MM.1S (cell line): ENCODE measurements at regions not wholly inside any gene's neighbourhood (a gene's known extent, or its start where the extent isn't known, plus 50 kb on each side); places are given as distances from the start of the nearest gene placed in this dataset.

Source experiments
- DNase-seq: peaks from one replicate; pipeline ENCODE4 v3.0.0-alpha.2; 2015
- H2AFZ ChIP-seq: fragments of 300-600 bp; sonication (generic); 2 replicates; pipeline ENCODE4 v1.6.0; 2016; ENCODE audit warnings: antibody characterized with exemption, low read length
- H3F3A ChIP-seq: fragments of 300-600 bp; sonication (generic); 2 replicates; pipeline ENCODE4 v1.6.1; 2016; ENCODE audit warnings: mild to moderate bottlenecking, antibody characterized with exemption, low read length, moderate library complexity, mixed read lengths; ENCODE audit not compliant: insufficient read depth
- H3K27ac ChIP-seq: fragments of 300-600 bp; sonication (generic); 2 replicates; pipeline ENCODE4 v1.5.1; 2016; ENCODE audit warnings: mild to moderate bottlenecking, low read length
- H3K27me3 ChIP-seq: fragments of 300-600 bp; sonication (generic); replicated peaks from 2 replicates; pipeline ENCODE4 v1.6.0; 2016; ENCODE audit warnings: low read length; ENCODE audit not compliant: insufficient read depth
- H3K36me3 ChIP-seq: fragments of 300-600 bp; sonication (generic); replicated peaks from 2 replicates; pipeline ENCODE4 v1.6.1; 2016; ENCODE audit warnings: mild to moderate bottlenecking, low read length, mixed read lengths; ENCODE audit not compliant: insufficient read depth
- H3K4me1 ChIP-seq: fragments of 300-600 bp; sonication (generic); 2 replicates; pipeline ENCODE4 v1.6.1; 2016; ENCODE audit warnings: low read length, mixed read lengths
- H3K4me2 ChIP-seq: fragments of 300-600 bp; sonication (generic); 2 replicates; pipeline ENCODE4 v1.6.0; 2016; ENCODE audit warnings: low read depth, low read length
- H3K4me3 ChIP-seq: fragments of 300-600 bp; sonication (generic); 2 replicates; pipeline ENCODE4 v1.5.1; 2016; ENCODE audit warnings: low read length, mixed read lengths
- H3K79me2 ChIP-seq: fragments of 300-600 bp; sonication (generic); 2 replicates; pipeline ENCODE4 v1.6.1; 2016; ENCODE audit warnings: mixed run types, low read length, mixed read lengths
- H3K9ac ChIP-seq: fragments of 300-600 bp; sonication (generic); 2 replicates; pipeline ENCODE4 v1.6.1; 2016; ENCODE audit warnings: low read length, mixed read lengths
- H3K9me2 ChIP-seq: fragments of 300-600 bp; sonication (generic); replicated peaks from 2 replicates; pipeline ENCODE4 v1.6.1; 2016; ENCODE audit warnings: mild to moderate bottlenecking, low read length, mixed read lengths; ENCODE audit not compliant: insufficient read depth
- H3K9me3 ChIP-seq: fragments of 300-600 bp; sonication (generic); replicated peaks from 2 replicates; pipeline ENCODE4 v1.6.1; 2016; ENCODE audit warnings: mild to moderate bottlenecking, low read length, mixed read lengths; ENCODE audit not compliant: insufficient read depth
- H4K20me1 ChIP-seq: fragments of 300-600 bp; sonication (generic); 2 replicates; pipeline ENCODE4 v1.6.1; 2016; ENCODE audit warnings: mild to moderate bottlenecking, low read length, moderate library complexity, mixed read lengths; ENCODE audit not compliant: insufficient read depth
- EZH2 ChIP-seq: fragments of 300-600 bp; sonication (generic); optimal IDR thresholded peaks from 2 replicates; pipeline ENCODE3; 2017; ENCODE audit warnings: low read depth, mild to moderate bottlenecking, antibody characterized with exemption, low read length, mixed read lengths
- EZH2phosphoT487 ChIP-seq: fragments of 300-600 bp; sonication (generic); IDR thresholded peaks from 2 replicates; pipeline ENCODE4 v1.6.1; 2018; ENCODE audit warnings: antibody characterized with exemption, low read length
- TF ChIP-seq, protein P1 (sequence below): fragments of 300-600 bp; sonication (generic); IDR thresholded peaks from 2 replicates; pipeline ENCODE4 v1.5.1; 2016; ENCODE audit warnings: antibody characterized with exemption, low read length, mixed read lengths

DNA sequence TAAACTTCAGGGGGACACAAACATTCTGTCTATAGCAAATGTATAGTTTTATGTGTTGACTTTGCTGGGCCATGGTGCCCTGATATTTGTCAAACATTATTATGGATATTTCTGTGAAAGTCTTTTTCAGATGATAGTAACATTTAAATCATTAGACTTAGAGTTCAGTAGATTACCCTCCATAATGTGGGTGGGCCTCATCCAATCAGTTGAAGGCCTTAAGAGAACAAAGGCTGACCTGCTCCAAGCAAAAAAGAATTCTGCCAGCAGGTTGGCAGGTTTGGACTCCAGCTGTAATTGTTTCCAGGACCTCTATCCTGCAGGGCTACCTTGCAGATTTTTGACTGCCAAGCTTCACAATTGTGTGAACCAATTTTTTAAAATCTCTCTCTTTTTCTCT is 1250.9 kb downstream of the ROBO1 start:
- H3K36me3 ChIP-seq = no peaks in the 10 kb centered on the region
- no peak for DNase-seq
- H3K4me2 ChIP-seq = no peak overlapping the region
- H3F3A ChIP-seq = no peaks in the 10 kb centered on the region
- no peaks in the 10 kb centered on the region for H3K9me2 ChIP-seq
- H4K20me1 ChIP-seq = no peaks in the 10 kb centered on the region
- H3K27ac ChIP-seq = no peak overlapping the region
- H2AFZ ChIP-seq = no peak overlapping the region
- H3K4me1 ChIP-seq = no peaks in the 10 kb centered on the region
- no peaks in the 10 kb centered on the region for H3K27me3 ChIP-seq
- TF ChIP-seq, protein P1, sequence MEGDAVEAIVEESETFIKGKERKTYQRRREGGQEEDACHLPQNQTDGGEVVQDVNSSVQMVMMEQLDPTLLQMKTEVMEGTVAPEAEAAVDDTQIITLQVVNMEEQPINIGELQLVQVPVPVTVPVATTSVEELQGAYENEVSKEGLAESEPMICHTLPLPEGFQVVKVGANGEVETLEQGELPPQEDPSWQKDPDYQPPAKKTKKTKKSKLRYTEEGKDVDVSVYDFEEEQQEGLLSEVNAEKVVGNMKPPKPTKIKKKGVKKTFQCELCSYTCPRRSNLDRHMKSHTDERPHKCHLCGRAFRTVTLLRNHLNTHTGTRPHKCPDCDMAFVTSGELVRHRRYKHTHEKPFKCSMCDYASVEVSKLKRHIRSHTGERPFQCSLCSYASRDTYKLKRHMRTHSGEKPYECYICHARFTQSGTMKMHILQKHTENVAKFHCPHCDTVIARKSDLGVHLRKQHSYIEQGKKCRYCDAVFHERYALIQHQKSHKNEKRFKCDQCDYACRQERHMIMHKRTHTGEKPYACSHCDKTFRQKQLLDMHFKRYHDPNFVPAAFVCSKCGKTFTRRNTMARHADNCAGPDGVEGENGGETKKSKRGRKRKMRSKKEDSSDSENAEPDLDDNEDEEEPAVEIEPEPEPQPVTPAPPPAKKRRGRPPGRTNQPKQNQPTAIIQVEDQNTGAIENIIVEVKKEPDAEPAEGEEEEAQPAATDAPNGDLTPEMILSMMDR = no peak
- TF ChIP-seq EZH2phosphoT487 (no peak), EZH2 (no peak)
- no peaks in the 10 kb centered on the region for H3K79me2 ChIP-seq
- H3K9me3 ChIP-seq = no peaks in the 10 kb centered on the region
- no peak overlapping the region for H3K4me3 ChIP-seq
- no peak overlapping the region for H3K9ac ChIP-seq

DNA sequence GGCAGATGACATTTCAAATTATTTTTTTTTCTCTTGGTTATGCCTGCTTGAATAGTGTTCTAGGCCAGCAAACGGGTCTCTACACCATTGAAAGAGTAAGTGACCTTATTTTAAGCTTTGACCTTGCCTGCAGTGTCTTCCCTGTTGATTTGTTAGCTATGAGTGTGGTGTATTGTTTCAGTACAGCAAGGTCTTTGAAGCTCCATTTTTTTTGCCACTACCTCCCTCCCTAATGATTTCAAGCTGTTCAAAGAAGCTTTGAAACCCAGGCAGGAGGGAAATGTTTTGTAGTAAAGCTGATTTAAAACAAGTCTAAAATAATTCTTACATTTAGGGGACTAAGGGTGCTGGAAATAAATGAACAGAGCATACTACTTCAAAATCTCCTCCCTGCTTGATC is 1249.8 kb downstream of the ROBO1 start:
- TF ChIP-seq EZH2phosphoT487 (no peak), EZH2 (no peak)
- TF ChIP-seq, protein P1 = no peak
- H3K9me3 ChIP-seq = no peaks in the 10 kb centered on the region
- H3F3A ChIP-seq = no peaks in the 10 kb centered on the region
- no peak overlapping the region for H3K4me3 ChIP-seq
- no peaks in the 10 kb centered on the region for H3K9me2 ChIP-seq
- H3K27me3 ChIP-seq = no peaks in the 10 kb centered on the region
- no peak for DNase-seq
- H3K79me2 ChIP-seq = no peaks in the 10 kb centered on the region
- H3K36me3 ChIP-seq = no peaks in the 10 kb centered on the region
- H3K27ac ChIP-seq = no peak overlapping the region
- no peak overlapping the region for H3K4me2 ChIP-seq
- no peaks in the 10 kb centered on the region for H4K20me1 ChIP-seq
- H2AFZ ChIP-seq = no peak overlapping the region
- H3K4me1 ChIP-seq = no peaks in the 10 kb centered on the region
- H3K9ac ChIP-seq = no peak overlapping the region

DNA sequence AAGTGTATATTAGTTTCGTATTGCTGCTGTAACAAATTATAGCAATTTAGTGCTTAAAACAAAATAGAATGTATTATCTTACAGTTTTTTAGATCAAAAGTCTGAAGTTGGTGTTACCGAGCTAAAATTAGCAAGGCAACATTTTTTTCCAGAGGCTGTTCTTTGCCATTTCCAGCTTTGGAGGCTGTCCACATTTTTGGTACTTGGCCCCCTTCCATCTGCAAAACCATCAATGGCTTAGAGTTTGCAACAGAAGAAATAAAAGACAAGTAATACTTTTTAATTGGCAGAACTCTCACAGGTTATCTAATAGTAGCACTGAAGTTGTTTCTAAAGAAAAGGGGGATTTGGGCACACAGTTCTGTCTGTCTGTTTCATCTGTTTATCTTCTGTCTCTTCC is 1248.5 kb downstream of the ROBO1 start:
- TF ChIP-seq EZH2 = no peak
- no peak for TF ChIP-seq EZH2phosphoT487
- TF ChIP-seq, protein P1 = no peak
- Histone ChIP-seq H3K9me3 (no peaks in the 10 kb centered on the region), H3K4me1 (no peaks in the 10 kb centered on the region), H3F3A (no peaks in the 10 kb centered on the region), H3K9me2 (no peaks in the 10 kb centered on the region), H3K27me3 (no peaks in the 10 kb centered on the region), H4K20me1 (no peaks in the 10 kb centered on the region), H3K79me2 (no peaks in the 10 kb centered on the region), H3K27ac (no peak overlapping the region), H3K36me3 (no peaks in the 10 kb centered on the region), H3K9ac (no peak overlapping the region), H2AFZ (no peak overlapping the region), H3K4me3 (no peak overlapping the region), H3K4me2 (no peak overlapping the region)
- no peak for DNase-seq

DNA sequence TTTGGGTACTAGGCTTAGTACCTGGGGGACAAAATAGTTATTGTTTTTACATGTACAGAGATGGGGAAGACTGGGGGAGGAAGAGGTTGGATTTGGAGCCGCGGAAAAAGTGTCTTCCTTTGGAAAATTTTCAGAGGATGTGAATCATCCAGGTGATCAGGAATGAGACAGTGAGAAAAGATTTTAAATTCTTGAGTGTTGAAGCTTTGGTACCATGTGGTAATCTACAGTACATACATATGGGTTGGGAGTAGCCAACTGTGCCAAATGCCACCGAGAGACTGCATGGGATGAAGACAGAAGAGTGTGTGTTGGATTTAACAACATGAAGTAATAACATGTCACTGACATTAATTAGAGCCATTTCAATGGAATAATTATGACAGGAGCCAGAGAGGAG is 1238.2 kb downstream of the ROBO1 start:
- Histone ChIP-seq H3K36me3 (no peaks in the 10 kb centered on the region), H3F3A (no peaks in the 10 kb centered on the region), H3K79me2 (no peaks in the 10 kb centered on the region), H3K9ac (no peak overlapping the region), H4K20me1 (no peaks in the 10 kb centered on the region), H3K27me3 (no peaks in the 10 kb centered on the region), H3K4me1 (no peaks in the 10 kb centered on the region), H3K27ac (no peak overlapping the region), H3K9me3 (no peaks in the 10 kb centered on the region), H2AFZ (no peak overlapping the region), H3K4me3 (no peak overlapping the region), H3K9me2 (no peaks in the 10 kb centered on the region), H3K4me2 (no peak overlapping the region)
- no peak for DNase-seq
- TF ChIP-seq, protein P1 = no peak
- TF ChIP-seq EZH2phosphoT487 = no peak
